Activated CD8-positive, alpha-beta memory T cell treated with anti-CD3 and anti-CD28 coated beads for 48 hours (primary cell): ENCODE measurements at regions not wholly inside any gene's neighbourhood (a gene's known extent, or its start where the extent isn't known, plus 50 kb on each side); places are given as distances from the start of the nearest gene placed in this dataset.

Source experiments
- DNase-seq, 3 experiments: peaks; one replicate each; pipeline ENCODE4 v3.0.0-alpha.2; 2020; ENCODE audit warnings: low read depth in 2 of 3, low spot score in 2 of 3

- DNase-seq: no peak
These were observed 236.6 kb upstream of the TLE3 start for GRCh38 chr15:70334286-70334685.

GRCh38 chr15:70329179-70329578 lies 231.5 kb upstream of the TLE3 start:
- DNase-seq: no peak

GRCh38 chr15:70328679-70329115 lies 231.0 kb upstream of the TLE3 start:
- DNase-seq: no peak

- no peak for DNase-seq
These were observed 230.3 kb upstream of the TLE3 start for GRCh38 chr15:70327856-70328678.

GRCh38 chr15:70327328-70327855 lies 229.7 kb upstream of the TLE3 start:
- DNase-seq: no peak

- DNase-seq: no peak
These were observed 226.6 kb upstream of the TLE3 start for GRCh38 chr15:70324001-70324974.

- no peak for DNase-seq
These were observed 225.6 kb upstream of the TLE3 start for GRCh38 chr15:70323111-70323851.

- DNase-seq: no peak
These were observed 224.4 kb upstream of the TLE3 start for GRCh38 chr15:70322051-70322668.

GRCh38 chr15:70321172-70321819 lies 223.6 kb upstream of the TLE3 start:
- no peak for DNase-seq

GRCh38 chr15:70320482-70320881 lies 222.8 kb upstream of the TLE3 start:
- no peak for DNase-seq

GRCh38 chr15:70320077-70320476 lies 222.4 kb upstream of the TLE3 start:
- no peak for DNase-seq

GRCh38 chr15:70319466-70319865 lies 221.7 kb upstream of the TLE3 start:
- DNase-seq: no peak

- no peak for DNase-seq
These were observed 221.1 kb upstream of the TLE3 start for GRCh38 chr15:70318594-70319465.

- DNase-seq: no peak
These were observed 218.4 kb upstream of the TLE3 start for GRCh38 chr15:70316059-70316600.

- no peak for DNase-seq
These were observed 217.7 kb upstream of the TLE3 start for GRCh38 chr15:70315431-70315830.

GRCh38 chr15:70314688-70315087 lies 217.0 kb upstream of the TLE3 start:
- no peak for DNase-seq

- DNase-seq: no peak
These were observed 216.3 kb upstream of the TLE3 start for GRCh38 chr15:70314018-70314354.

GRCh38 chr15:70313099-70314017 lies 215.6 kb upstream of the TLE3 start:
- no peak for DNase-seq
